Fibroblast of pulmonary artery (primary cell): ENCODE measurements at regions not wholly inside any gene's neighbourhood (a gene's known extent, or its start where the extent isn't known, plus 50 kb on each side); places are given as distances from the start of the nearest gene placed in this dataset.

Experiments used
- DNase-seq: peaks from one replicate; pipeline ENCODE4 v3.0.0-alpha.2; 2010; ENCODE audit warnings: low read depth
- H3K4me3 ChIP-seq: replicated peaks from 2 replicates; pipeline ENCODE4 v1.5.1; 2011; ENCODE audit warnings: low read depth, mild to moderate bottlenecking, control low read depth, low read length, moderate library complexity
- CTCF ChIP-seq: IDR thresholded peaks from 2 replicates; pipeline ENCODE4 v1.5.1; 2011; ENCODE audit warnings: mild to moderate bottlenecking, control low read depth, low read length, inconsistent platforms; ENCODE audit errors: missing control alignments

DNA sequence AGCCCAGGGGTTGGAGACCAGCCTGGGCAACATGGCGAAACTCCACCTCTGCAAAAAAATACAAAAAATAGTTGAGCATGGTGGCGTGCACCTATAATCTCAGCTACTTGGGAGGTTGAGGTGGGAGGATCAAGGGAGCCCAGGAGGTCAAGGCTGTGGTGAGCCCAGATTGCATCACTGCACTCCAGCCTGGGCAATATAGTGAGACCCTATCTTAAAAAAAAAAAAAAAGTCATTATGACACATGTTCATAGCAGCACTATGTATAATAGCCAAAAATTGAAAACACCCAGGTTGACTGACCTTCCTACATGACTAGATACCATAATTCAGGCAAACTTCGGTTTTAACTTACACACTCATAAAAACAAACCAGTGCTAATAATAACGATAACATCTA, 90.8 kb upstream of the RBPJ start:
- no peak for DNase-seq
- TF ChIP-seq CTCF = no peak
- H3K4me3 ChIP-seq = no peak overlapping the region

DNA sequence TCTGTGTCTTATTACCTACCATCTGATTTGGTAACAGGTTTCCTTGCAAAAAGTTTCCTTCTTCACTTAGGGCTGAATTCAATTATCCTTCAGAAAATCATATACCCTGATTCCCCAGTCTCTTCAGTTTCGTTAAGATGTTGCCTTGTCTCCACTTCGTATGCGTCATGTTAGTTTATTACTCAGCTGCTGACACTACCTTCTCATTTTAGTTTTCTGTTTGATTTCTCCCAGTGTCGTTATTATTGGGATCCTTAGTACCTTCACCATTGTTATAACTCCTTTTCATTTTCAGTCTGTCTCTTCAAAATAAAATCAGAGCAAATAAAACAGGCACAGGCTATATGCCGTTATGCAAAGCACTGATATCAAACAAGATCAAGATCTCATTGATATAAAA, 87.5 kb upstream of the RBPJ start:
- no peak overlapping the region for H3K4me3 ChIP-seq
- no peak for DNase-seq
- no peak for TF ChIP-seq CTCF

DNA sequence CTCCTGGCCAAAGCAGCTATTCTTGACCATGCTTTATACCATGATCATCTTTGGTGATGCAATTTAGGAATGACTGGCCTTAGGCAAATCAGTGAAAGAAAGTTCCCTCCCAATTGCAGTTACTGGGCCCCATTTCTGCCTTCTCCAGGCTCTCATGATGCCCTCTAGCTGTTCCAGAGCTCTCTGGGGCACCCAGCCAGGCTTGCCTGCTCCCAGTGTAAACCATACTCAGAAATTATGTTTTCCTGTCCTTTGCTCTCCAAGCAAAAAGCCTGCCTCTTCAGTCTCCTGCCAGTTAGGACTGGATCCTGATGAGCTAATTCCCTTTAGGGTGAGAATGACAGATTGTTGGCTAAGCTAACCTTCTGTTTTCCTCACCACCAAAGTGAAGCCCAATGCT, 85.3 kb upstream of the RBPJ start:
- peak; percentile 71 for DNase-seq
- peak; percentile 14 for TF ChIP-seq CTCF
- H3K4me3 ChIP-seq = no peak overlapping the region

DNA sequence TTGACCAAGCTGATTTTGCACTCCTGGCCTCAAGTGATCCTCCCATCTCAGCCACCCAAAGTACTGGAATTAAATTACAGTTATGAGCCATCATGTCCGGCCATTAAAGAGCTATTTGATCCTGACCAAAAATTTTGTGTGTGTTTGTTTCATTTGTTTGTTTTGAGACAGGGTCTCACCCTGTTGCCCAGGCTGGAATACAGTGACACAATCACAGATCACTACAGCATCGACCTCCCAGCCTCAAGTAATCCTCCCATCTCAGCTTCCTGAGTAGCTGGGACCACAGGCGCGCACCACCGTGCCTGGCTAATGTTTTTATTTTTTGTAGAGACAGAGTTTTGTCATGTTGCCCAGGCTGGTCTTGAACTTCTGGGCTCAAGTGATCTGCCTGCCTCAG, 82.9 kb upstream of the RBPJ start:
- DNase-seq = no peak
- no peak overlapping the region for H3K4me3 ChIP-seq
- no peak for TF ChIP-seq CTCF

GRCh38 chr4:26238426-26238777, 82.4 kb upstream of the RBPJ start:
- no peak for TF ChIP-seq CTCF
- DNase-seq = no peak
- H3K4me3 ChIP-seq = no peak overlapping the region

DNA sequence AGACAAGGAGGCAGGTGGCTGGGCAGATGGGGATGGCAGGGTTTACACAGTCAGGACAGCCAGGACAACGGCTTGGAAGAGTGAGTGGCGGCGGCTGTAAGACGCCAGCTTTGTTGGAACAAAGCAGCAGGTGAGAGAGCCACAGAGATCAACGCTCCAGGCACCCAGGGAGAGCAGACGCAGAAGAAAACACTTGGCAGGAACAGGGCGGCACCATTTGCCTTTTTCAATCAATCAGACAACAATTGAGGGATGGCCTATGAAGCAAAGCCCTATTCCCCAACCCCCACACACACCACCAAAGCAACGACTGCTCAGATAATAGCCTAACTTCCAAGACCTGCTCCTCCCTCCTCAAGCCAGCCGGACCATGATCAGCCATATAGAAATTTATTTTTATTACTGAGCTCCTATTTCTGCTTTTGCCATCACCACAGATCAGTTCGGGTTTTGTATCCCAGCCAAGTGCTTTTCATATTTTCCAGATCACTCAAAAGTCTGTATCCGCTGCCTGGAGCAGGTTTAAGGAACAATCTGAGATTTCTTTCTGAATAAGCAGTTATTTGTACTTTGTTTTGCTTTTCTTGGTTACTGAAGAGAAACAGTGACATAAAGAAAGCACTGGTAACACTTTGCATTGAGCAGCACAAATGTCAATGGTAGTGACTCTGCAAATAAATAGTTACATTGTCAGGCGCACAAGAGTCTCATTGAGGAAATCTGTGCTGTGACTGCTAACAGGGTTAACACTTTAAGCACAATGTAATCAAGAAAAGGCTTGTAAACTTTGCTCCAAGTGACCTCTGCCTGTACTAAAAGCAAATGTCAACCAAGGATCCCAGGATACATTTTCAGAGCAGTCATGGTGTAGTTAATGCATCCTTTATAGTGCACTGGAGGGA, 81.8 kb upstream of the RBPJ start:
- H3K4me3 ChIP-seq = no peak overlapping the region
- no peak for TF ChIP-seq CTCF
- DNase-seq = peak; percentile 41

DNA sequence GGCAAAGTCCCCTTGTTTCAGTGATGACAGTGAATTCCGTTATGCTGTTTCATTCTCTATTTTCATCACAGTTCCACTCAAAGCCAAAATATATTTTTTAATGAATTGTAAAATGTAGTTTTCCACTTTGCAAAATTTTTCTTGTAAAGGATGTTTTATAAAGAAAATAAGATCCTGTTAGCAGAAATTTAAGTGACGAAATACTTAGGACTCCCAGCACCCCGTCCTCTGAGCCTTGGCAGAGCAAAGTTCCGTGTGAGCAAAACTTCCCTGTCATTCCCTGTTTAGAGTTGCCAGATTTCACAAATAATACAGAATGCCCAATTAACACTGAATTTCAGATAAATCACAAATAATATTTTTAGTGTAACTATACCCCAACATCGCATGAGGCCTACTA, 81.0 kb upstream of the RBPJ start:
- TF ChIP-seq CTCF = no peak
- DNase-seq = no peak
- no peak overlapping the region for H3K4me3 ChIP-seq
